HG03045 (cell line): ENCODE measurements at regions not wholly inside any gene's neighbourhood (a gene's known extent, or its start where the extent isn't known, plus 50 kb on each side); places are given as distances from the start of the nearest gene placed in this dataset.
"Not testable (repeated sequence)": the region's sequence is repeated elsewhere in the genome, so short reads cannot be mapped to it uniquely, and the experiment has no call there.

Experiments
- ATAC-seq: cut with Tn5 transposase; IDR thresholded peaks from one replicate; pipeline ENCODE4 v1.9.1; 2021; ENCODE audit warnings: mild to moderate bottlenecking, moderate library complexity; ENCODE audit not compliant: unreplicated experiment

DNA sequence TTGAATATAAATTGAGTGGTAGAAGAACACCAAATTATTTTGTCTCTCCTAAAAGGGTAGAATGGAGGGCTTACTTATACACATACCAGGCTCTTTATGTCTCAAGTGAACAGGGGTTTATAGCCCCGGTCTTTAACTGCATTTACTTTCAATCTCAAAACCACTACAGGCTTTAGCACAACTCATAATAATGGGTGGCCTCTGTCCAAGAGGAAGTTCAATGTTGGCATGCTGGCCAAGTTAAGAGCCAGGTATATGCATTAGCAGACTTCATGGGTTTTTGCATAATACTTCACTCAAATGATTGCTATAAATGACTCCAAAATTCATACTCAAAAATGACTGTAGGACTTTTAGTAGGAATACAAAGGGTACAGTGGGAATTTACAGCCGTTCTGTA, 118.5 kb upstream of the OTUD4 start:
- no peak for ATAC-seq

DNA sequence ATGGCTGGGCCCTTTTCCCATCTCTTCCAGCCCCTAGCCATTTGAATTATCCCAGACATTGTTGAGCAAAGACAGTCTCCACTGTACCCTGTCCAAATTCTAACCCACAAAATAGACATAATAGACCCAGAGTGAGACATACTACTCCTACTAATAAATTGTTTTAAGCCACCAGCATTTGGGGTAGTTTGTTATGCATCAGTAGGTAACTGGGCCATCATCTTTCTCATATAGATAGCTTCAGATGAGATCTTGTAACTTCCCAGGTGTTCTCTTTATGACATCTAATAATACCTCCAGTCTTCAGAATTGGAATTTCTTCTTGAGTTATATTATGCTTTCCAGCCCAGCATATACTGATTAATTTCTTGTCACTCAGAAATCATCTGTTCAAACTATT, 117.2 kb upstream of the OTUD4 start:
- no peak for ATAC-seq

DNA sequence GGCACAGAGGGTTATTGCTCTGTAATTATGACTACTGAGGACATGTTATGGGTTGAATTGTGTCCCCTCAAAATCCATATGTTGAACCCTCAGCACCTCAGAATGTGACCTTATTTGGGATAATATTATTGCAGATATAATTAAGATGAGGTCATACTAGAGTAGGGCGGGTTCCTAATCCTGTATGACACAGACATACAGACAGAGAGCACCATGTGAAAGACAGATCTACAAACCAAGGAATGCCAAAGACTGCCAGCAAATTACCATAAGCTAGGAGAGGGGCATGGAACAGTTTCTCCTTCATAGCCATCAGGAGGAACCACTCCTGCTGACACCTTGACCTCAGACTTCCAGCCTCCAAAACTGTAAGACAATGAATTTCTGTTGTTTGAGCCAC, 115.2 kb upstream of the OTUD4 start:
- ATAC-seq = no peak

DNA sequence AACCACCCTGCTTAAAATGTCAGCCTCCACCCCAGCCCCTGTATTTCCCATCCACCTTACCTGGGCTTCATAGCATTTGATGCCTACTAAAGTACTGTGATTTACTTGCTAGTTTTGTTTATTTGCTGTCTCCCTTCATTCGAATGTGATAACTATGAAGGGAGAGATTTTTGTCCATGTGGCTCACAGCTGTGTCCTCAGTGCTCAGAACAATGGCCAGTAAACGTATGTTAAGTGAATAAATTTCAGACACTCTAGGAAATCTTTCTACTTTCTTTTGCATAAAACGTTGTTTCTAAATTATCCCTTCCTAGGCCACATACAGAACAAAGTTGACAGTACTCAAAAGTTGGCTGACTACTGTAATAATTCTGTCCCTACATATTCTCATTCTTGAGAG, 114.7 kb upstream of the OTUD4 start:
- no peak for ATAC-seq

DNA sequence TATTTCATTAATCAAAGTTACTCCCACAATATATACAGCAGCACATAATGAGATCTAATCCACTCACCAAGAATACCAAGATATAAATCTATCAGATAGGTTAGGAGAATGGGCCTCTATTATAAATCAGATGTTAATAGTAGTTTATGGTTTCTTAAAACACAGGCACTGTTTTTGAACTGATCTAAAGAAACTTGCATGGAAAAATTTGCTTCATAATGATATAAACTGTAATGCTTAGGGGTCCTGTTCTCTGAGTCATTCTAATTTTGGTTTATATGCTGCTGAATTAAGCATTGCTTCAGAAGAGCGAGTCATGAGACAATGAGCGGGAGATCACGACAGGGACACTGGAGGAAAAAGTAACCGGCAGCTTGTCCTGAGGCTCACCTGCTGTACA, 113.3 kb upstream of the OTUD4 start:
- ATAC-seq = no peak

DNA sequence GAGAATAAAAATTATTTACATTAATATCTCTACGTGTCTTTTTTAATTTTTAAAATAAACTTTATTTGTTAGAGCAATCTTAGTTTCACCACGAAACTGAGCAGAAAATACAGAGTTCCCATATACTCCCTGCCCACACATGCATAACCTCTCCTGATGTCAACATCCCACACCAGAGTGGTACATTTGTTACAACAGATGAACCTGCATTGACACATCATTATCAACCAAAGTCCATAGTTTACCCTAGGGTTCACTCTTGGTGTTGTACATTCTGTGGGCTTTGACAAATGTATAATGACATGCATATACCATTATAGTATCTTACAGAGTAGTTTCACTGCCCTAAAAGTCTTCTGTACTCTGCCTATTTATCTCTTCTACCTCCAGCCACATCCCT, 110.6 kb upstream of the OTUD4 start:
- ATAC-seq = no peak

DNA sequence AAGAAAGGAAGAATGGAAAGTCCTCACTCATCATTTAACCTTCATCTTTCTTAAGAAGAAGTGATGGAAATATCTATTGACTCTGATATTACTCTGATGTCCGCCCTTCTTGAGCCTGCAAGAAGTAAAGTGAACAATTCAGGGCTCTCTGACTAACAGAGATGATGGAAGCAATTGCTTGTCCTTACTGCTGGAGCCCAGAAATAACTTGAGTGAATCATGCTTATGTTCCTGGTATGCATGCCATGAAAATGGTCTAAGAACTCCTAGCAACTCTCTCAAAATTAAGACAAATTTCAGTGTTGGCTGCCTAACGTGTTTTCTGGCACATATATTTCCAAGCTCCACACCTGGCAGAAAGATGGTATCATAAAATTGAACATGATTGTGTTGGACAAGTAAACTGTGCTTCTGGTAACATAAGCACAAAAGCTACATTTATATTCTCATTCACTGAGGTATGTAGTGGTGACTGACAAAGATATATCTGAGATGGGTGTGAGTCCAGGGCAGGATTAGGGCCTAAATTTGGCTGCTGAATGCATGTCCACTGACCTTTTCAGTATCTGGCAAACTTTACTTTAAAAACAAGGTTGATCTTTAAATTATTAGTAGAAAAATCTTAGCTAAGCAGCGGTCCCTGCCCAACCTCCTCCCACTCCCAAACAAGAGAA, 109.2 kb upstream of the OTUD4 start:
- ATAC-seq = no peak

DNA sequence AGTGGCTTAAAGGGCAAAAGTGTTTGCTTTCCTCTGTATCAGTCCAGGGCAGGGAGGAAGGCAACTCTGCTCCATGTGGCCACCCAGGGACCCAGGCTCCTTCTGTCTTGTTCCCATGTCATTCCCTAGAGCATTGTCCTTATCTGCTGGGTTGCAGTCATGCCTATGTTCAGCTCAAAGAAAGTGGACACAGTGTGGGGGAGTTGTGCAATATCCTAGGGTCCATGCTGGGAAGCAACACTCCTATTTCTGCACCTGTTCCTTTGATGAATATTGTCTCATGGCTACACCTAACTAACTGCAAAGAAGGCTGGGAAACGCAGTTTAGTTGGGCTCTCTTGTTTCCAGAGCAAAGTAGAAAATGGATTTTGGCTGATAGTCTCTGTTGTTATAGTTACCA, 107.0 kb upstream of the OTUD4 start:
- no peak for ATAC-seq

DNA sequence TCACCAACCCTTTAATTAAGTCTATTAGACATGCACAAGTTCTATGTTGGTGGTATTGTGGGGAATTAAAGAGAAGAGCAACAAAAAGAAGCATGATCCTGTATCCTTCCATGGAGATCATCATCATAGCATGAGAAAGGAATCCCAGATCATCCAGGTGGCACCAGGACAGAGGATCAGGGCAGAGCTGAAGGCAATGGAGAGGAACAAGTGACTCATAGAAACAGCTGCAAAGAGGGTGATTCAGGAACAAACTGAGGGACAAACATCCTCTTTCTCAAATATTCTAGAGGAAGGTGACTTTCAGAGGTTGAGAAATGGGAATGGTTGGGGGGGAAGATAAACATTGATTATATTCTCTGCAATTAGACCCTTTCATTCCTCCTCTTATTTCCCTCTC, 105.5 kb upstream of the OTUD4 start:
- ATAC-seq = no peak

DNA sequence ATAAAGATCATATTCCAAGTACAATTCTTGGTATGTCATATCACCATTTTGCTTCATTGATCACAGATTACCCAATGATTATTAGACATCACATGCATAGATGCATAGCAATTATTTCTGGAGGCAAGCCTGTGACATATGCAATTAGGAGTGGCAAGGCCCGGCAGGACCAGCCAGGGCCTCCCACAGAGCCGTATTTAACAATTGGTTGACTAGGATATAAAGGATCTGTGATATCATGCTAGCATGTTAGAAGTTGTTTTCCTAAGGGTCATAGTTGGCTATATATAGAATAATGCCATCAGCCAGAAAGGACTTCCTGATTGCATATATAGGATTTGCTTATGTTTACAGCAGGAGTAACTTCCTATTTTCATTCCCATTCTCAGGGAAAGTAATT, 103.5 kb upstream of the OTUD4 start:
- ATAC-seq = no peak

DNA sequence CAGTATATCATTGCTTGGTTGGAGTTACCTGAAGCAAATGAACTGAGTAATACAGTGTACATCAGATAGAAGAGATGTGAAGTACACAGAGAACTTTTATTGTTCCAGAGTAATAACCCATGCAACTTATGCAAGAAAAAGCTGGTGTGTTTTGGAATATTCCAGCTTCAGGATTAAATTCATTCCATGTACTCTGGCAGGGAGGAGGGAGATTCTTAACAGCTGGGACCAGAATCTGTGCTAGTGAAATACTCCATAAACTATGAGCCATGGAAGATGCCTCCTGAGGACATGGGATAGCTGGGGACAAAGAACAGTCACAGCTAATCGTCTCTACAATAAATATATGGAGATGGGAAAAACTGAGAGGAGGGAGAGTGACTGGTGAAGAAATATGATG, 101.6 kb upstream of the OTUD4 start:
- no peak for ATAC-seq

DNA sequence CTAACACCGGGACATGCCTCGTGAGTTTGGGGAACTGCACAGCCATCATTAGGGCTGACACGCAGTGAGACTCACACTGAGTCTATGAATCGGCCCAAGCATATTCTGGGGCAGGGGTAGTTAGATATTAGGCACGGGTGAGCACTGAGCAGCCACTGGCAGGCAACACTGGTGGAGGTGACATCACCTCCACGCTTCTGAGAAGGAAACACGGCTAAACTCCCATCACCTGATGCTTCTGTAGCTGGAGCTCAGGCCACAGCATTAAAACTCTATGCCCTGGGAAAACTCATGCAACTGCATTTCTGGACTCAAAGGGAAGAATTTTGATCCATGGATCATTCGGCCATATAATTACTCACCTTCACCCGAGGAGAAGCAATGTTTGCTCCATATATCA, 100.8 kb upstream of the OTUD4 start:
- no peak for ATAC-seq

DNA sequence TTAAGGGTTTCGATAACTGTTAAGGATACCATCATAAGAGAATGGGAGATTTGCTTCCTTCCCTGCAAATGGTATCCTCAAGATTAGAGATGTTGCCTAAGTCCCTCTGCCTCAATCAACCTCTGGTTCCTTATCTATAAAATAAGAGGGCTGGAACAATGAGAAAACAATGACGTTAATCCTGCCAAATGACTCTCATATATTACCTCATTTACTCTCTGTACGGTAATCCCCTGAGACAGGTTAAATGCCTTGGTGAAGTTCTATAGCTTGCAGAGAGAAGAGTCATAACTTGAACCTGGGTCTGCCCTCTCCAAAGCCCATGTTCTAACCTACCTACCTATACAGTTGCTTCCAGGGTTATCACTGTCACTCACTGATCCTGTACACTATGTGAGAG, 100.2 kb upstream of the OTUD4 start:
- ATAC-seq = no peak

DNA sequence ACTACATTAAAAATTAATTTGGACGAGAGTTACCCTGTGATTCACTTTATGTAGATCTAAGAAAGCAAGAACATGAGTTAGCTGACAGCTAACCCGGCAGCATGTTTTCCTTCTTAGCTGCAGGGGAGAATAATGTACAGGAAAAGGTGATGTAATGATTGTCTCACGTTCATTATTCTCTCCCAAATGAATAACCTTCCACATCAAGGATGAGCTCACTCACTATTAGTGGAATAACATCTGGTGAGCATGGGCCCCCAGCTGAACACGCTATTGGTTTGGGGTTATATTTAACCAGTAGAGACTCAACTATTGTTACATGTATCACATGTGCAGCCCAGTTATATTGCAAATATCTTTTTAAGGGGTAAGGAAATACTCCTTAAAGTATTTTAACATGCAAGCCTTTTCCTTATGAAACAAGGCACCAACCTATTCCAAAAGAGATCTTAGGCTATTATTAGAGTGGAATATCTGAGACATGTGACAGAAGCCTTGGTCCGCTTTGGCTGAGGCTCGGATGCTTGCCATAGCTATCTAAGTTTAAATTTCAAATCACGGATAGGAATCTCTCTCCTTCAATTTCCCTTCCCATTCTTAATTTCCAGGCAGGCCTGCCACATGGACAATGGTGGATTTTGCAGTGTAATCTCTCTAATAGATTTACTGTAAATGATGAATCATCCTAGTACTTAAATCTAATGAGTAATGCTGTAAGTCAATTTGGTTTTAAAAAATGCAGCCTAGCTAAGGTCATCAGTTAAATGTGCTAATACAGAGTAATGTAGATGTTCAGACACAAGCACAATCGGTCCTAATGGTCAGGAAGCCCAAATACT, 99.0 kb upstream of the OTUD4 start:
- no peak for ATAC-seq

DNA sequence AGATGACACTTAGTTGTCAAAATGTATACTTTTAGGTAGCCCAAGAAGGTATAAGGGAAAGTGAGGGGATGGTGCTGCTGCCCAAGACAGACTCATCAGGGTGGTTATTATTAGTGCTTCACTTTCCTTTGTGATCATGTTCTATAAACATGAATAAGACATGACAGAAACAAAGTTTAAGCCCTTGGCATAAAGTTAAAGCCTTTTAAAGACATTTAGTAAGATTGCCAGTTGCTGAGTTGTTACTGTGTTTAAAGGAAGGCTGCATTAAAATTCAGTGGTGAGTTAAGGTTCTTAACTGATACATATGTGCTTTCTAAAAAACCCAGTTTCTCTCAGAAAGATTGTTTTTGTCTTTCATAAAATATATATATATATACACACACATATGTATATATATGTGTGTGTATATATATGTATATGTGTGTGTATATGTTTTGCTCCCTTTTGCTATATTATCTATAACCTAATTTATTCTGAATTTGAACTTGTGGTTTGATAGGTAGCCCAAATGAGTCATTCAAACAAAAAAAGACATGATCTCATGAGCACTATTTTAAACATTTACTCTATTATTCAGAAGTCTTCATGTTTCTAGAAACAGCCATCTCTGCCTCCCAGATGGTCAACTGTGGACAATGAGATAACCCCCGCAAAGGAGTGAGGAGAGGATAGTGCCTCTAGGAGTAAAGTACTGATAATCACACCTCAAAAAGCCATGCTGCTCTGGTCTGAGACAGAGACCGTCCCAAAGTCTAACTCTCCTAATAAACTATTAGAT, 98.1 kb upstream of the OTUD4 start:
- ATAC-seq = no peak

DNA sequence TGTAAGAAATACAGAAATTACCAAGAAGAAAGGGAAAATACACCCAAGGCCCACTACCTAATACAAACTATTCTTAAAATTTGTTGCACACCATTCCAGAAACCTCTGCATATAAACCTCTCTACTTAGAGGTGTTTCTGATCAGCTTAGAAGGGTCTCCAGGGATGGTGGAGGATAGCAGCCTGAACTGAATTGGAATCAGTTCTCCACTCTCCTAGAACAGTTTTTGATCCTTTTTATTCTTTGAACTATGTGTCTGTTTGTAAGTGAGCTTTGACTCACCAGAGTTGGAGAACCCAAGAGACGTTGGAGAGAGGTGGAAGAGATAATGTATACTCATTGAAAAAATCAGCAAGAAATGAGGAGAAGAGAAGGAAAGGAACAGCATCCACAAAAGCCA, 96.6 kb upstream of the OTUD4 start:
- ATAC-seq = no peak

DNA sequence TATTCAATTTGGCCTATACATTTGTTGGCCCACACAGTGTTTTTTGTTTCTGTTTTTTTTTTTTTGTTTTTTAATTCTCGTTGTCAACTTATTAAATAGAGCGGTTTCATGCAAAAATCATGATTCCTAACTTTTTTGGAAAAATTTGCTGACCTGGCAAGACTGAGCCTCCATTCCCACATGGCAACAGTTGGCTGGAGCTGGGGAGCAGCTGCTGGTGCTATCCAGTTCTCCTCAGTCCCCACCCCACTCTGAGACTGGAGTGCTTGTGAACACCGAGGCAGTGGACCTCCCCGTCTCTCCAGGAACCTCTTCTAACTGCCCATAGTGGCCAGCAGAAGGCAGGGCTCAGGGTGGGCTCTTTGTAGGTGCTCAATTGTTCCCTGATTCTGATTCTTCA, 95.7 kb upstream of the OTUD4 start:
- no peak for ATAC-seq

DNA sequence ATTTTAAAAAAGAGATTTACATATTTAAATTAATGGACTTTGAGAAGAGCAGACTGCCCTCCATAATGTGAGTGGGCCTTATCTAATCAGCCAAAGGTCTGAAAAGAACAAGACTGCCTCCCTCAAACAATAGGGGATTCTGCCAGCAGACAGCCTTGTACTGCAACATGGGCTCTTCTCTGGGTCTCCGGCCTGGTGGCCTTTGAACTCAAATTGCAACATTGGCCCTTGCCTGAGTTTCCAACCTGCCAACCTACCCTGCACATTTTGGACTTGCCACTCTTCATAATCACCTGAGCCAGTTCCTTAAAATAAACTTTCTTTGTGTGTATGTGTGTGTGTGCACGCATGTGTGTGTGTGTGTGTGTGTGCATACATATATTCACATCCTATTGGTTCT, 90.8 kb upstream of the OTUD4 start:
- ATAC-seq = no peak

DNA sequence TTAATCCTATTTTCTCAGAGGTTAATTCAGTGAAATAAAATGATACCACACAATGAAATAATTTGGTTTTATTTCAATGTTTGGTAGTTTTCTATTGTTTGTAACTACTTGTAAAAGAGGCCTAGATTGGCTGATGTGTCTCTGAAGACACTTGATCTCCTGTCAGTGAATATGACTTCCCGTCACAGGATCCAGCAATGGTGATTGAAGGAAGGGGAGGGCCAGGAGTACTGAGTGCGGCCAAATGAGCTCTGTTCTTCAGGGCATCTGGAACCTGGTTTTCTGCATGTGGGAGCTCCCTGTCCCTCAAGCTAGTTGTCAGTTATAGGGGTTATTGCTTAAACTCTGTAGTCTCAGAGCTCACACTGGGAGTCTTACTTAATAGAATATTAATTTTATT, 86.5 kb upstream of the OTUD4 start:
- no peak for ATAC-seq

DNA sequence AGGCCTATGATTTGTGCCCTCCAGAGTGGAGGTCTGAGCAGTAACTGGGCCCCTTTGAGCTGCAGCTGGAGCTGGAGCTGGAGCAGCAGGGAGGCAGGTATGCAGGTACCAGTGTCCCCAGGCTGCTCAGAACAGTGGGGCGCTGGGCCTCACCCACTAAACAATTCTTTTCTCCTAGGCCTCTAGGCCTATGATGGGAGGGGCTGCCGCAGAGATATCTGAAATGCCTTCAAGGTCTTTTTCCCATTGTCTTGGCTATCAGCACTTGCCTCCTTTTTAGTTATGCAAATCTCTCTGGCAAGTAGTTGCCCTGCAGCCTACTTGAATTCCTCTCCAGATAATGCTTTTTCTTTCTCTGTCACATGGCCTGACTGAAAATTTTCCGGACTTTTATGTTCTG, 79.7 kb upstream of the OTUD4 start:
- no peak for ATAC-seq

DNA sequence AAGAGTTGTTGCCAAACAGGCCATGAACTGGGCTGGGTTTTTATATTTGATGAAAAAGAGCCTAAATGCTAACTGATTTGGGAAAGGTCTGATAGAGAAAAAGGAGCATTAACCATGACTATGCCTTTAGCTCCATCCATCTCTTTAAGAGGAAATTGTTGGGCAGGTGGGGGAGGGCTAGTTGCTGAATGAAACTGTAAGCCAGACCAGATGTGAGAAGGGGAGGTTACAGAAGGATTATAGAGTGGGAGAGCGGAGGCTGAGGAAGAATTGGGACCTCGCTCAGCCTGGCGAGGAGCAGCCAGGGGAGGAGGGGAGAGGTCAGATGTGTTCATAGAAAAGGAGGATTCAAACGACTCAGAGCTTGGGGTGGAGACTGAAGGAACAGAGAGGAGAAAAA, 74.9 kb upstream of the OTUD4 start:
- not testable (repeated sequence) for ATAC-seq

DNA sequence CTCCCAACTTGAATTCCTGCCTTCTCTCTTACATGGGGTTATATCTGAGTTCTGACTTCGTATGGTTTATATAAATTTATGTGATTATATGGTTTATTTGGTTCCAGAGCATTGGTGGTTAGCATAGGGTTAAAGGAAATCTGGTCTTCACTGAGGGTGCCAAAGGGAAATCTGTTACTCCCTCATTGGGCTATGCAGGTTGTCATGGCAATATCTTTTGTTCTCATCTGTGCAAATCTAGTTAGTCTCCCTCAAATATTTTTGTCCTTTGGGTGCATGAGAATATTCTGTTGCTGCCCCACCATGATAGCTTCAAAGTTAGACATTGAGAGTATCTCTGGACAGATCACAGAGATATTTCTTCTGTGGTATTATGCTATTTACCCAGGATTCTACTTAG, 71.8 kb upstream of the OTUD4 start:
- ATAC-seq = no peak
